BE2C (cell line): ENCODE measurements at regions not wholly inside any gene's neighbourhood (a gene's known extent, or its start where the extent isn't known, plus 50 kb on each side); places are given as distances from the start of the nearest gene placed in this dataset.
"Not testable (repeated sequence)": the region's sequence is repeated elsewhere in the genome, so short reads cannot be mapped to it uniquely, and the experiment has no call there.

Source experiments
- DNase-seq: peaks from one replicate; pipeline ENCODE4 v3.0.0-alpha.2; 2020
- H3K27me3 ChIP-seq: fragments of 250-450 bp; sonication (Bioruptor Pico); 2 replicates; pipeline ENCODE4 v1.5.1; 2020; ENCODE audit warnings: mild to moderate bottlenecking
- H3K36me3 ChIP-seq: fragments of 250-450 bp; sonication (Bioruptor Pico); 2 replicates; pipeline ENCODE4 v1.5.1; 2020; ENCODE audit warnings: mild to moderate bottlenecking
- H3K4me1 ChIP-seq: fragments of 250-450 bp; sonication (Bioruptor Pico); 2 replicates; pipeline ENCODE4 v1.5.1; 2020
- H3K4me3 ChIP-seq: 2 replicates; pipeline ENCODE4 v1.5.1; 2011; ENCODE audit warnings: low read depth, low read length
- H3K9me3 ChIP-seq: fragments of 250-450 bp; sonication (Bioruptor Pico); 2 replicates; pipeline ENCODE4 v1.5.1; 2020
- CTCF ChIP-seq: IDR thresholded peaks from 2 replicates; pipeline ENCODE4 v1.5.1; 2012; ENCODE audit warnings: mild to moderate bottlenecking, low read depth, low read length

- TF ChIP-seq CTCF: no peak
- no peaks in the 10 kb centered on the region for H3K27me3 ChIP-seq
- H3K9me3 ChIP-seq: no peaks in the 10 kb centered on the region; the same call in 1 of the 2 replicates
- no peak for DNase-seq
- no peak overlapping the region for H3K4me3 ChIP-seq
- no peaks in the 10 kb centered on the region for H3K36me3 ChIP-seq
- H3K4me1 ChIP-seq: no peaks in the 10 kb centered on the region
These were observed 281.9 kb upstream of the MAF start for GRCh38 chr16:79882340-79883005.

GRCh38 chr16:79881107-79881506, 280.6 kb upstream of the MAF start:
- not testable (repeated sequence) for H3K4me1 ChIP-seq, H3K9me3 ChIP-seq, H3K27me3 ChIP-seq, H3K36me3 ChIP-seq, DNase-seq, H3K4me3 ChIP-seq

GRCh38 chr16:79876332-79876730, 275.8 kb upstream of the MAF start:
- H3K4me3 ChIP-seq: no peak overlapping the region
- DNase-seq: no peak

GRCh38 chr16:79874391-79874790, 273.9 kb upstream of the MAF start:
- peaks cover 4% of the 10 kb centered on the region; the same call in 1 of the 2 replicates for H3K9me3 ChIP-seq
- no peak for TF ChIP-seq CTCF
- no peak for DNase-seq
- no peaks in the 10 kb centered on the region for H3K4me1 ChIP-seq
- H3K27me3 ChIP-seq: no peaks in the 10 kb centered on the region
- no peaks in the 10 kb centered on the region for H3K36me3 ChIP-seq
- H3K4me3 ChIP-seq: no peak overlapping the region

More at GRCh38 chr16:79876332-79876730, 275.8 kb upstream of the MAF start:
- Histone ChIP-seq H3K36me3 (no peaks in the 10 kb centered on the region), H3K9me3 (peaks cover 4% of the 10 kb centered on the region; the same call in 1 of the 2 replicates), H3K4me1 (no peaks in the 10 kb centered on the region), H3K27me3 (no peaks in the 10 kb centered on the region)
- TF ChIP-seq CTCF: no peak

- Histone ChIP-seq H3K36me3 (no peaks in the 10 kb centered on the region), H3K27me3 (no peaks in the 10 kb centered on the region), H3K4me1 (no peaks in the 10 kb centered on the region), H3K4me3 (no peak overlapping the region), H3K9me3 (peaks cover 4% of the 10 kb centered on the region; the same call in 1 of the 2 replicates)
- TF ChIP-seq CTCF: no peak
- no peak for DNase-seq
These were observed 273.3 kb upstream of the MAF start for GRCh38 chr16:79873825-79874224.

GRCh38 chr16:79871906-79872305, 271.4 kb upstream of the MAF start:
- H3K27me3 ChIP-seq: no peaks in the 10 kb centered on the region
- peaks cover 4% of the 10 kb centered on the region for H3K9me3 ChIP-seq
- DNase-seq: no peak
- TF ChIP-seq CTCF: no peak
- H3K4me3 ChIP-seq: no peak overlapping the region
- H3K4me1 ChIP-seq: no peaks in the 10 kb centered on the region
- H3K36me3 ChIP-seq: no peaks in the 10 kb centered on the region
